Esophagus squamous epithelium (tissue), 5 donors: ENCODE measurements at regions not wholly inside any gene's neighbourhood (a gene's known extent, or its start where the extent isn't known, plus 50 kb on each side); places are given as distances from the start of the nearest gene placed in this dataset.

ENCODE experiments used
- DNase-seq: peaks from one replicate; lab custom pipeline; 2025; lab: John Stamatoyannopoulos, UW
- H3K27ac ChIP-seq, 4 donors: fragments of 200-600 bp; sonication (generic); one replicate each; pipeline ENCODE4 v1.5.1; 2016 to 2019; ENCODE audit warnings: mild to moderate bottlenecking in 1 of 4
- H3K27me3 ChIP-seq, 4 donors: fragments of 200-600 bp; sonication (generic); 1 replicate in 3 of 4; 2 replicates in 1 of 4; pipeline versions ENCODE4 v1.5.1 to v1.6.0; 2017 to 2021; ENCODE audit warnings: antibody characterized with exemption in 1 of 4
- H3K36me3 ChIP-seq, 3 donors: fragments of 200-600 bp; sonication (generic); one replicate each; pipeline ENCODE4 v1.5.1; 2016 to 2019
- H3K4me1 ChIP-seq, 3 donors: fragments of 200-600 bp; sonication (generic); one replicate each; pipeline ENCODE4 v1.5.1; 2017 to 2019
- H3K4me3 ChIP-seq, 4 donors: fragments of 200-600 bp; sonication (generic); 1 replicate in 3 of 4; 2 replicates in 1 of 4; pipeline ENCODE4 v1.5.1; 2016 to 2019; ENCODE audit warnings: mild to moderate bottlenecking in 2 of 4, moderate library complexity in 1 of 4
- H3K9me3 ChIP-seq, 3 donors: fragments of 200-600 bp; sonication (generic); one replicate each; pipeline ENCODE4 v1.5.1; 2016 to 2019
- POLR2A ChIP-seq, 4 donors: fragments of 450-650 bp; IDR thresholded peaks; one replicate each; pipeline ENCODE4 v1.6.1; 2017; ENCODE audit warnings: antibody characterized with exemption in 4 of 4, mild to moderate bottlenecking in 4 of 4, moderate library complexity in 3 of 4
- WGBS, 2 donors: methylation state at CpG; one replicate each; pipeline ENCODE4 v1.1.5; 2018; 5-methylcytosine and 5-hydroxymethylcytosine counted together
- intact Hi-C: fragments of 100-400 bp; cut with DNase I; formaldehyde crosslinking; loops from one replicate; pipeline ENCODE4 v1.15.0; 2022
- TF ChIP-seq, protein P1 (sequence below), 6 experiments: fragments of 450-650 bp in 4 of 6; fragments of 200-600 bp in 2 of 6; sonication (generic) in 2 of 6; IDR thresholded peaks; one replicate each; pipeline ENCODE4 v1.5.1; 2016 to 2019; ENCODE audit warnings: antibody characterized with exemption in 6 of 6, mild to moderate bottlenecking in 4 of 6, moderate library complexity in 4 of 6
- donor health status: DM: yes; HTN: yes; CAD: no.

DNA sequence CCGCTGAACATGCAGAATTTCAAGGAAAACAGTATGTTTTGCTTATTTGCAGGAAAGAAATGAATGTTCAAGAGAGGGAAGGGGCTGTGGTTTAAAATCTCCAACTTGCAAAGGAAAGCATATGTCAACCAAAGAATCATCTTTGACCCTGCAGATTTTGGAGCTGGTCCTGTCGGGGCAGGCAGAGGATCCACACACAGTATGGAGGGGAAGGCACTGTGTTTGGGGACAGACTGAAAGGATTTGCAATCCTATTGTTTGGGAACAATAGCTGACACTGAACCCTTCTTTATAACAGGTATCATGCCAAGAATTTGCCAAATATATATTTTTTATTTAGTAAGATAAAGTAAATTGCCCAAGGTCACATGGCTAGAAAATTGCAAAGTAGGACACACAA lies 121.4 kb upstream of the ZNF618 start:
- Histone ChIP-seq H3K36me3 (no peaks in the 10 kb centered on the region), H3K9me3 (peaks cover 0 to 10% (median 0%) of the 10 kb centered on the region in 3 donors), H3K4me1 (peaks cover 0 to 9% (median 0%) of the 10 kb centered on the region in 3 donors), H3K27ac (no peak overlapping the region), H3K27me3 (peaks cover 0 to 10% (median 0%) of the 10 kb centered on the region in 4 donors), H3K4me3 (no peak overlapping the region)
- 74 to 79% methylated on average over 2 of the region's 2 CpGs for WGBS, 2 donors
- no peak for DNase-seq
- intact Hi-C loops: no loop called here
- TF ChIP-seq, protein P1, sequence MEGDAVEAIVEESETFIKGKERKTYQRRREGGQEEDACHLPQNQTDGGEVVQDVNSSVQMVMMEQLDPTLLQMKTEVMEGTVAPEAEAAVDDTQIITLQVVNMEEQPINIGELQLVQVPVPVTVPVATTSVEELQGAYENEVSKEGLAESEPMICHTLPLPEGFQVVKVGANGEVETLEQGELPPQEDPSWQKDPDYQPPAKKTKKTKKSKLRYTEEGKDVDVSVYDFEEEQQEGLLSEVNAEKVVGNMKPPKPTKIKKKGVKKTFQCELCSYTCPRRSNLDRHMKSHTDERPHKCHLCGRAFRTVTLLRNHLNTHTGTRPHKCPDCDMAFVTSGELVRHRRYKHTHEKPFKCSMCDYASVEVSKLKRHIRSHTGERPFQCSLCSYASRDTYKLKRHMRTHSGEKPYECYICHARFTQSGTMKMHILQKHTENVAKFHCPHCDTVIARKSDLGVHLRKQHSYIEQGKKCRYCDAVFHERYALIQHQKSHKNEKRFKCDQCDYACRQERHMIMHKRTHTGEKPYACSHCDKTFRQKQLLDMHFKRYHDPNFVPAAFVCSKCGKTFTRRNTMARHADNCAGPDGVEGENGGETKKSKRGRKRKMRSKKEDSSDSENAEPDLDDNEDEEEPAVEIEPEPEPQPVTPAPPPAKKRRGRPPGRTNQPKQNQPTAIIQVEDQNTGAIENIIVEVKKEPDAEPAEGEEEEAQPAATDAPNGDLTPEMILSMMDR (IDR thresholded peaks at IDR 0.05): no peak
- no peak for TF ChIP-seq POLR2A (IDR thresholded peaks at IDR 0.05)

GRCh38 chr9:113755433-113755832 lies 120.7 kb upstream of the ZNF618 start:
- no peaks in the 10 kb centered on the region for H3K36me3 ChIP-seq
- DNase-seq: no peak
- H3K27ac ChIP-seq: no peak overlapping the region
- H3K4me1 ChIP-seq: peaks cover 0 to 9% (median 0%) of the 10 kb centered on the region in 3 donors
- intact Hi-C loops: no loop called here
- no peak for TF ChIP-seq POLR2A (IDR thresholded peaks at IDR 0.05)
- TF ChIP-seq, protein P1 (IDR thresholded peaks at IDR 0.05): no peak
- peaks cover 0 to 13% (median 0%) of the 10 kb centered on the region in 3 donors for H3K9me3 ChIP-seq
- H3K4me3 ChIP-seq: no peak overlapping the region
- H3K27me3 ChIP-seq: peaks cover 0 to 10% (median 0%) of the 10 kb centered on the region in 4 donors
- 41 to 60% methylated on average over 4 of the region's 4 CpGs for WGBS, 2 donors

DNA sequence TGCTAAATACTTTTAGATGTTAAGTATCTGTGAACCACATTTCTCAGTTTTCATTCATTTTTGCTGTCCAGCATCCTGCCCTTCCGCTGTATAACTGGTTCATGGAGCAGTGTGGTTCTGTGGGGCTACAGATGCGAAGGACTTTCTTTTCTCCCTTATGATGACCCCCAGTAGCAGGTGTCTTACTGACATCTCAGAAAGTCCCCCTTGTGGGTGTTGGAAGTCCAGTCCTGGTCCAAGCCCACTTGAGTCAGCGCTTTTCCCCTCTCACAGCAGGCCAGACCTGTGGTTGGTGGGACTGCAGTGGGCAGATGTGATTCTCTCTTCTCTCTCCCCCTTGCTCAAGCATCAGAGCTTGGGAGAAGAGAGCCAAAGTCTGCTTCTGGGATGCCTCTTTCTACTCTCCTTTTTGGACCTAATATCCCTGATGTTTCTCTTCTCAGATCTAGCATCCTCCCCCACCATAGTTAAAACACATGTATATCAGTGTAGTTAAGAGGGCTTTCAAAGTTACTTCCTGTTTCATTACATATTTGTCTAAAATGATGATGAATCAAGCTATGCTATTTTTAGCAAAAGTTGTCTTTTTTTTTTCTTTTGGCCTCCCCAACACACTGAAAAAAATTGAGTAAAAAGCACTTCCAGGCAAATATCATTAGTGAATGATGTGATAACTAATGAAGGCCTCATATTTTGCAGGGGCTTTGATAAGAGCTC lies 119.5 kb upstream of the ZNF618 start:
- no peak overlapping the region for H3K4me3 ChIP-seq
- peaks cover 0 to 10% (median 0%) of the 10 kb centered on the region in 4 donors for H3K27me3 ChIP-seq
- H3K36me3 ChIP-seq: no peaks in the 10 kb centered on the region
- no peak for TF ChIP-seq POLR2A (IDR thresholded peaks at IDR 0.05)
- TF ChIP-seq, protein P1 (IDR thresholded peaks at IDR 0.05): no peak
- no peak for DNase-seq
- WGBS, 2 donors: 86 to 96% methylated on average over 3 of the region's 3 CpGs
- no peak overlapping the region for H3K27ac ChIP-seq
- H3K4me1 ChIP-seq: peaks cover 0 to 9% (median 0%) of the 10 kb centered on the region in 3 donors
- intact Hi-C loops: no loop called here
- H3K9me3 ChIP-seq: peaks cover 0 to 13% (median 0%) of the 10 kb centered on the region in 3 donors

GRCh38 chr9:113763429-113763828 lies 112.7 kb upstream of the ZNF618 start:
- Histone ChIP-seq H3K27me3 (peaks cover 0 to 8% (median 0%) of the 10 kb centered on the region in 4 donors), H3K4me3 (no peak overlapping the region), H3K4me1 (no peaks in the 10 kb centered on the region), H3K36me3 (no peaks in the 10 kb centered on the region), H3K27ac (no peak overlapping the region), H3K9me3 (peaks cover 0 to 13% (median 0%) of the 10 kb centered on the region in 3 donors)
- DNase-seq: no peak
- TF ChIP-seq POLR2A (IDR thresholded peaks at IDR 0.05): no peak
- TF ChIP-seq, protein P1 (IDR thresholded peaks at IDR 0.05): no peak
- intact Hi-C loops: no loop called here

DNA sequence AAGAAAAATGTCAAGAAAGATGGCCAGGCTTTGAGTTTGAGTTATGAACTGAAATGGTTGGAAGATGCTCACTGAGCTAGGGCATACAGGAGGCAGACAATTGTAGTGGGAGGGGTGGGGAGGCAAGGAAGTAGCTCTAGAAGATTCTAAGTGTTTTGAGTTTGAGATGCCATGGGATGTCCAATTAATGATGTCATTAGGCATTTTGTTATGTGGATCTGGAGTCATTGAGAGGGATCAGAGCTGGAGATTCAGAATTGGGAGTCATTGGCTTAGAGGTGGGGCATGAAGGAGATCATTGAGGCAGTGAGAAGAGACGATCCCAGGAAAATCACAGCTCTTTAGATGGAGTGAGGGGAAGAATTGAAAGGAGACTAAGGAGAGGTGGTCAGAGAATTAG lies 111.5 kb upstream of the ZNF618 start:
- peaks cover 0 to 5% (median 0%) of the 10 kb centered on the region in 3 donors for H3K9me3 ChIP-seq
- TF ChIP-seq, protein P1 (IDR thresholded peaks at IDR 0.05): no peak
- no peak for TF ChIP-seq POLR2A (IDR thresholded peaks at IDR 0.05)
- intact Hi-C loops: no loop called here
- peaks cover 0 to 6% (median 0%) of the 10 kb centered on the region in 4 donors for H3K27me3 ChIP-seq
- WGBS, 2 donors: 63 to 84% methylated on average over 1 of the region's 1 CpG
- no peaks in the 10 kb centered on the region for H3K4me1 ChIP-seq
- no peaks in the 10 kb centered on the region for H3K36me3 ChIP-seq
- H3K27ac ChIP-seq: no peak overlapping the region
- no peak overlapping the region for H3K4me3 ChIP-seq
- DNase-seq: no peak
